Activated T-helper 2 cell treated with anti-CD3 and anti-CD28 coated beads, Interferon-gamma antibody, Interleukin-2, Interleukin-4, amounts not matched to agents 10 μg/mL and 5 μg/mL and 100 μg/mL, durations not matched to agents 14 hours and 24 hours and 36 hours (primary cell): ENCODE measurements at regions not wholly inside any gene's neighbourhood (a gene's known extent, or its start where the extent isn't known, plus 50 kb on each side); places are given as distances from the start of the nearest gene placed in this dataset.
"Not testable (repeated sequence)": the region's sequence is repeated elsewhere in the genome, so short reads cannot be mapped to it uniquely, and the experiment has no call there.

ENCODE experiments used
- DNase-seq: peaks from one replicate; pipeline ENCODE4 v3.0.0; 2021; ENCODE audit warnings: low spot score
- H3K27ac Mint-ChIP-seq: one replicate; pipeline ENCODE4 v1.8.0; 2021; ENCODE audit warnings: mixed read lengths
- H3K27me3 Mint-ChIP-seq: one replicate; pipeline ENCODE4 v1.8.0; 2021; ENCODE audit warnings: low read depth, mixed read lengths
- H3K36me3 Mint-ChIP-seq: one replicate; pipeline ENCODE4 v1.8.0; 2021; ENCODE audit warnings: low read depth, mixed read lengths
- H3K4me1 Mint-ChIP-seq: one replicate; pipeline ENCODE4 v1.8.0; 2021; ENCODE audit warnings: low read depth, mixed read lengths
- H3K4me3 Mint-ChIP-seq: one replicate; pipeline ENCODE4 v1.8.0; 2021; ENCODE audit warnings: low read depth, mild to moderate bottlenecking, moderate library complexity, mixed read lengths
- H3K9me3 Mint-ChIP-seq: one replicate; pipeline ENCODE4 v1.8.0; 2021; ENCODE audit warnings: mixed read lengths
- intact Hi-C: fragments of 100-400 bp; cut with micrococcal nuclease; formaldehyde crosslinking; loops from one replicate; pipeline ENCODE4 v1.15.1; 2023

- no peaks in the 10 kb centered on the region for H3K4me1 Mint-ChIP-seq
- no peaks in the 10 kb centered on the region for H3K36me3 Mint-ChIP-seq
- no peak overlapping the region for H3K4me3 Mint-ChIP-seq
- H3K27ac Mint-ChIP-seq, result no peak overlapping the region
- intact Hi-C loops, result no loop called here
- DNase-seq, result no peak
- no peaks in the 10 kb centered on the region for H3K27me3 Mint-ChIP-seq
- H3K9me3 Mint-ChIP-seq, result no peaks in the 10 kb centered on the region
These were observed 521.9 kb downstream of the DTWD2 start for GRCh38 chr5:118466418-118466817.

- H3K9me3 Mint-ChIP-seq, H3K27ac Mint-ChIP-seq, DNase-seq, H3K36me3 Mint-ChIP-seq, intact Hi-C loops, H3K4me1 Mint-ChIP-seq, H3K4me3 Mint-ChIP-seq, H3K27me3 Mint-ChIP-seq: not testable (repeated sequence)
These were observed 526.1 kb downstream of the DTWD2 start for GRCh38 chr5:118462276-118462675.

DNA sequence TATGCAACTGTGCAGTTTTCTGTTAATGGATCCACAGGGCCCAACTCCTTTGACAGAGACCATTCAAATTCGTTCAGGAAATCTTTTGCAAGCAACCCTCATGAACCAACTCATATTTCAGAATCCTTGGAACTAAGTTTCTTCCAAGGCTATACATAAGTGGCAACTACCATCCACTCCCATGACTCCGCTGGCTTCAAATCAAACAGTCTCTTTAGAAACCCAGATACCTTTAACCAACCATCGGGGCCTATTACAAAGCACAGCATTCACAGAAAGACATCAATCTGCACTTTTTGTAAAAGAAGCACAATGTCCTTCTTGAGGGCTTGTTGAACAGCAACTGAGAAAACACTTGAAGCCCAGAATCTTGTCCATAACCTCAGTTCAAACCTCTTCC, 526.9 kb downstream of the DTWD2 start:
- no peaks in the 10 kb centered on the region for H3K27me3 Mint-ChIP-seq
- no peak overlapping the region for H3K4me3 Mint-ChIP-seq
- DNase-seq, result no peak
- H3K4me1 Mint-ChIP-seq, result no peaks in the 10 kb centered on the region
- no peak overlapping the region for H3K27ac Mint-ChIP-seq
- intact Hi-C loops, result no loop called here
- no peaks in the 10 kb centered on the region for H3K9me3 Mint-ChIP-seq
- H3K36me3 Mint-ChIP-seq, result no peaks in the 10 kb centered on the region

- intact Hi-C loops, result no loop called here
- Mint-ChIP-seq H3K4me3 (no peak overlapping the region), H3K9me3 (no peaks in the 10 kb centered on the region), H3K27me3 (no peaks in the 10 kb centered on the region), H3K4me1 (no peaks in the 10 kb centered on the region), H3K27ac (no peak overlapping the region), H3K36me3 (no peaks in the 10 kb centered on the region)
- no peak for DNase-seq
These were observed 528.9 kb downstream of the DTWD2 start for GRCh38 chr5:118459490-118459889.

DNA sequence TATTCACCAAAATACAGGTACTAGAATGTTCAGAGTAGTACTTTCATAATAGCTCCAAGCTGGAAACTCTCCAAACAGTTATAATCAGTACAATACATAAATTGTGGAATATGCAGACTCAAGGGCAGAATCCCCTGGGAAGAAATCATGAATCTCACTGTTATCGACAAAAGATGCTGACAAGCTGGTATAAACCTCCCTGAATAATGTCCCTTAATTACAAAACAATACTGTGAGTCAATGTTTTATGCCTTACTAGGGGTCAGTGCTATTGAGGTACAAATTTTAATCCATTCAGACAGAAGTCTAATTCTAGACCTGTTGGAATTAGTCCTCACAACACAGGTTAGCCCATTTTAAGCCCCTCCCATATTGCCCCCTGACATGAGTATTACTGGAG, 532.3 kb downstream of the DTWD2 start:
- Mint-ChIP-seq H3K27me3 (no peaks in the 10 kb centered on the region), H3K9me3 (no peaks in the 10 kb centered on the region), H3K4me1 (no peaks in the 10 kb centered on the region), H3K4me3 (no peak overlapping the region), H3K27ac (no peak overlapping the region), H3K36me3 (no peaks in the 10 kb centered on the region)
- intact Hi-C loops, result no loop called here
- DNase-seq, result no peak

DNA sequence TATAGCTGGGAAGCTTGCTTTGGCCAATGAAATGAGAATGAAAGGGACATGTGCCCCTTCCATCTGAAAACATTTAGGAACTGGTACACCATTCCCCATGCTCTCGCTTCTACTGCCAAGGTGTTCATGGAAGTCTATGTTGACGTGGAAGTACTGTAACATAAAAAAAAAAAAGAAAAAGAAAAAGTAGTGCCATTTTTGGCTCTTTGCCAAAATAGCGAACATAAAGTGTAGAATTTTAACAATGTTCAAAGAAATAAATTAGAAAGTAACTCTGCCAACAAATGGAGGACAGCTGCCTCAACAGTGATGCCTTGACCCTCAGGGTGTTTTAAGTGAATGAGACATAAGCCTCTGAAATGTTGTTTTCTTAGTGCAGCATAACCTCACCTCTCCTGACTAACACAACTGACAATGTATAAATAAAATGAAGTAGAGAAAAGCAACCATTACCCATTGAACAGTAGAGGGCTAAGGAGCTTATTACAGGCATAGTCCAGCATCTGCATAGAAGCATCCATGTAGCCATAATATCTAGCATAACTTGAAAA, 536.6 kb downstream of the DTWD2 start:
- Mint-ChIP-seq H3K27ac (no peak overlapping the region), H3K27me3 (no peaks in the 10 kb centered on the region), H3K36me3 (no peaks in the 10 kb centered on the region), H3K9me3 (no peaks in the 10 kb centered on the region), H3K4me1 (no peaks in the 10 kb centered on the region), H3K4me3 (no peak overlapping the region)
- intact Hi-C loops, result no loop called here
- DNase-seq, result no peak

- no peaks in the 10 kb centered on the region for H3K9me3 Mint-ChIP-seq
- no peak for DNase-seq
- no peak overlapping the region for H3K27ac Mint-ChIP-seq
- no peaks in the 10 kb centered on the region for H3K27me3 Mint-ChIP-seq
- intact Hi-C loops, result no loop called here
- no peaks in the 10 kb centered on the region for H3K36me3 Mint-ChIP-seq
- H3K4me1 Mint-ChIP-seq, result no peaks in the 10 kb centered on the region
- no peak overlapping the region for H3K4me3 Mint-ChIP-seq
These were observed 537.6 kb downstream of the DTWD2 start for GRCh38 chr5:118450554-118451332.

GRCh38 chr5:118447350-118447749, 541.0 kb downstream of the DTWD2 start:
- no peaks in the 10 kb centered on the region for H3K27me3 Mint-ChIP-seq
- intact Hi-C loops, result no loop called here
- no peaks in the 10 kb centered on the region for H3K36me3 Mint-ChIP-seq
- H3K4me3 Mint-ChIP-seq, result no peak overlapping the region
- no peak overlapping the region for H3K27ac Mint-ChIP-seq
- DNase-seq, result no peak
- H3K4me1 Mint-ChIP-seq, result no peaks in the 10 kb centered on the region
- no peaks in the 10 kb centered on the region for H3K9me3 Mint-ChIP-seq

- no peak overlapping the region for H3K4me3 Mint-ChIP-seq
- no peaks in the 10 kb centered on the region for H3K9me3 Mint-ChIP-seq
- no peak for DNase-seq
- intact Hi-C loops, result no loop called here
- H3K36me3 Mint-ChIP-seq, result no peaks in the 10 kb centered on the region
- H3K27ac Mint-ChIP-seq, result no peak overlapping the region
- H3K4me1 Mint-ChIP-seq, result no peaks in the 10 kb centered on the region
- no peaks in the 10 kb centered on the region for H3K27me3 Mint-ChIP-seq
These were observed 546.4 kb downstream of the DTWD2 start for GRCh38 chr5:118441956-118442355.

DNA sequence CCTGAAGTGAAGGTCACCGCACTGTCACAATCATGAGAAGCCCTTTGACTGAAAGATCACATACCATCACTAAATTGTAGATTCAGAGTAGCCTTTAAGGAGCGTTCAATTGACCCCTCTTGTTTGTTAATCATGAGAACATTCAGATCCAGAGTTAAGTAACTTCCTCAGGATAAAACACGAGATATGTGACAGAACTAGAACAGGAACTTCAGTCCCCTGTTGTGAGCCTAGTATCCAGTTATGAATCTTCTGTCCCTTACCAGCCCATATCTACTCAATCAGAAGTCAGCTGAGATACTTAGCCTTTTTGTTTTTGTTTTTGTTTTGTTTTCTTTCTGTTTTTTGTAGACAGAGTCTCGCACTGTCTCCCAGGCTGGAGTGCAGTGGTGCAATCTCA, 547.3 kb downstream of the DTWD2 start:
- DNase-seq, result no peak
- Mint-ChIP-seq H3K4me3 (no peak overlapping the region), H3K4me1 (no peaks in the 10 kb centered on the region), H3K9me3 (no peaks in the 10 kb centered on the region), H3K27ac (no peak overlapping the region), H3K36me3 (no peaks in the 10 kb centered on the region), H3K27me3 (no peaks in the 10 kb centered on the region)
- intact Hi-C loops, result no loop called here

GRCh38 chr5:118440496-118440895, 547.9 kb downstream of the DTWD2 start:
- Mint-ChIP-seq H3K27me3 (no peaks in the 10 kb centered on the region), H3K36me3 (no peaks in the 10 kb centered on the region), H3K9me3 (no peaks in the 10 kb centered on the region), H3K4me3 (no peak overlapping the region), H3K27ac (no peak overlapping the region), H3K4me1 (no peaks in the 10 kb centered on the region)
- intact Hi-C loops, result no loop called here
- no peak for DNase-seq

- Mint-ChIP-seq H3K9me3 (no peaks in the 10 kb centered on the region), H3K27ac (no peak overlapping the region), H3K4me1 (no peaks in the 10 kb centered on the region), H3K27me3 (no peaks in the 10 kb centered on the region), H3K36me3 (no peaks in the 10 kb centered on the region), H3K4me3 (no peak overlapping the region)
- DNase-seq, result no peak
- intact Hi-C loops, result no loop called here
These were observed 548.5 kb downstream of the DTWD2 start for GRCh38 chr5:118439831-118440230.

DNA sequence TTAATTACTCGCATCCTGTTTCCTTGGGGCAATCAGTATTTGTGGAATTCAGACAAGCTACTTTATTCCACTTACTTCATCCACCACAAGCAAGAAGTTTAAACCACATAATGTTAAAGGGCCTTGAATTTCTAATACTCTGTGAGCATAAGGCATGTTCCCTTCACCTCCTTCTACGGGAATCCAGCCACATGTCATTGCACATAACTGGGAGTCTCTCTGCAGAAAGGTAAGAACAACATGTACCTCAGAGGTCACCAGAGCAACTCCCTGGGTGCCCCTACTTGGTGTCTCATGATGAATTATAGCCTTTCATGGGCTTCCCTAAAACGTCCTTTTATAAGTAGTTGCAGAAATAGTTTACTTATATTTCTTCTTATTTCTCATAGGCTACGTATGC, 553.2 kb downstream of the DTWD2 start:
- DNase-seq, result no peak
- Mint-ChIP-seq H3K4me3 (no peak overlapping the region), H3K9me3 (no peaks in the 10 kb centered on the region), H3K27ac (no peak overlapping the region), H3K27me3 (no peaks in the 10 kb centered on the region), H3K36me3 (no peaks in the 10 kb centered on the region), H3K4me1 (no peaks in the 10 kb centered on the region)
- intact Hi-C loops, result no loop called here

DNA sequence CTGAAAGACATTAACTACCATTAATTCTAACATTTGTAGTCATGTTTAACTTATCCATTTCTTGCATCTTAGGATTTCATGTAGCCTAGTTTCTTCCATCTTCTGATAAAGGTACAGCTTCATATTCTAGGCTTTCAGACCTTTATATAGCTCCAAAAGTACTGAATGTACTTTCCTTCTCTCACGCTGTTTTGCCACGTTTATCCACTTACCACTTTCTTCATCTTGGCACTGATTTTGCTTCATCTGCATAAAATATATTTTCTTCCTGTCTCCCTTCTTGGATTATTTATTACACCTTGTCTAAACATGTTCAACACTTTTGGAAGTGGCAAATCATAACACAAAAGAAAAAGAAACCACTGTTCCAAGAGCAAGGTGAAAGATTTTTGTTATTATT, 553.8 kb downstream of the DTWD2 start:
- Mint-ChIP-seq H3K27ac (no peak overlapping the region), H3K27me3 (no peaks in the 10 kb centered on the region), H3K4me1 (no peaks in the 10 kb centered on the region), H3K36me3 (no peaks in the 10 kb centered on the region), H3K9me3 (no peaks in the 10 kb centered on the region), H3K4me3 (no peak overlapping the region)
- DNase-seq, result no peak
- intact Hi-C loops, result no loop called here
